AG08395 (cell line): ENCODE measurements at regions not wholly inside any gene's neighbourhood (a gene's known extent, or its start where the extent isn't known, plus 50 kb on each side); places are given as distances from the start of the nearest gene placed in this dataset.
A peak's percentile ranks its signal among the peaks of the same experiment; 100 is the strongest.

Source experiments
- DNase-seq: peaks from one replicate; pipeline ENCODE4 v3.0.0; 2012; ENCODE audit warnings: mixed read lengths, low spot score

GRCh38 chr12:124428792-124429281 is 133.9 kb downstream of the RFLNA start:
- DNase-seq: peak; percentile 35

GRCh38 chr12:124428136-124428791 is 133.4 kb downstream of the RFLNA start:
- DNase-seq: peak; percentile 69

- DNase-seq: no peak
Observed at GRCh38 chr12:124426594-124427555, 132.0 kb downstream of the RFLNA start.

- no peak for DNase-seq
Observed at GRCh38 chr12:124425667-124426066, 130.8 kb downstream of the RFLNA start.

- no peak for DNase-seq
Observed at GRCh38 chr12:124424516-124424905, 129.6 kb downstream of the RFLNA start.

GRCh38 chr12:124423761-124424515 is 129.0 kb downstream of the RFLNA start:
- DNase-seq: no peak

- peak; percentile 95 for DNase-seq
Observed at GRCh38 chr12:124422570-124423523, 128.0 kb downstream of the RFLNA start.

- no peak for DNase-seq
Observed at GRCh38 chr12:124422142-124422569, 127.3 kb downstream of the RFLNA start.

GRCh38 chr12:124420996-124421674 is 126.2 kb downstream of the RFLNA start:
- DNase-seq: no peak

GRCh38 chr12:124420041-124420995 is 125.4 kb downstream of the RFLNA start:
- no peak for DNase-seq

GRCh38 chr12:124419292-124420040 is 124.6 kb downstream of the RFLNA start:
- no peak for DNase-seq

GRCh38 chr12:124418791-124419190 is 123.9 kb downstream of the RFLNA start:
- DNase-seq: no peak

- DNase-seq: no peak
Observed at GRCh38 chr12:124418156-124418555, 123.3 kb downstream of the RFLNA start.

GRCh38 chr12:124416516-124417395 is 121.9 kb downstream of the RFLNA start:
- no peak for DNase-seq

- DNase-seq: no peak
Observed at GRCh38 chr12:124415064-124415463, 120.2 kb downstream of the RFLNA start.

GRCh38 chr12:124413915-124414314 is 119.0 kb downstream of the RFLNA start:
- no peak for DNase-seq

- DNase-seq: peak; percentile 35
Observed at GRCh38 chr12:124413401-124413800, 118.5 kb downstream of the RFLNA start.

- peak; percentile 38 for DNase-seq
Observed at GRCh38 chr12:124412646-124413015, 117.7 kb downstream of the RFLNA start.
